ENCODE measurements at regions not wholly inside any gene's neighbourhood (a gene's known extent, or its start where the extent isn't known, plus 50 kb on each side); places are given as distances from the start of the nearest gene placed in this dataset.

- no peak for TF ChIP-seq CEBPZ (IDR thresholded peaks at IDR 0.05; ENCODE audit: low read depth, low read length)
- no peak for TF ChIP-seq RBBP5 (conservative IDR thresholded peaks at IDR 0.05)
- TF ChIP-seq REST (IDR thresholded peaks at IDR 0.05; ENCODE audit: low read depth, low read length), result no peak
- no peak for TF ChIP-seq SUZ12 (IDR thresholded peaks at IDR 0.05; ENCODE audit: unreplicated experiment)
- TF ChIP-seq KAT2A (conservative IDR thresholded peaks at IDR 0.05; ENCODE audit: control insufficient read depth, low read depth, low read length), result no peak
Measured at GRCh38 chr1:163701783-163702374, 380.1 kb downstream of the NUF2 start (continued).

- SMC1A ChIA-PET (ENCODE audit: uncharacterized antibody, unreplicated experiment), result no interaction called here
- Histone ChIP-seq H3K4me2 (ENCODE audit: control insufficient read depth, insufficient read depth) (no peak overlapping the region), H2AFZ (ENCODE audit: control insufficient read depth, low read depth, low read length) (no peak overlapping the region), H3K79me2 (ENCODE audit: control insufficient read depth, insufficient read depth, low read length) (no peaks in the 10 kb centered on the region), H3K4me3 (no peak overlapping the region), H3K4me1 (ENCODE audit: control insufficient read depth, insufficient read depth, low read length) (no peaks in the 10 kb centered on the region), H4K20me1 (ENCODE audit: control insufficient read depth, insufficient read depth) (no peaks in the 10 kb centered on the region), H3K27me3 (replicated peaks in 1 of 2; ENCODE audit: control insufficient read depth in 2 of 2, insufficient read depth in 2 of 2, low read length in 1 of 2) (no peaks in the 10 kb centered on the region), H3K9ac (ENCODE audit: control insufficient read depth, insufficient read depth, low read length) (no peak overlapping the region), H3K9me3 (replicated peaks; ENCODE audit: control insufficient read depth, insufficient read depth, low read length) (no peaks in the 10 kb centered on the region), H3K36me3 (ENCODE audit: control insufficient read depth in 2 of 2, insufficient read depth in 2 of 2, low read length in 1 of 2) (no peaks in the 10 kb centered on the region), H3K27ac (ENCODE audit: control insufficient read depth, insufficient read depth) (no peak overlapping the region)
- DNase-seq (ENCODE audit: low read depth, low spot score) (no peak), FAIRE-seq (no peak), ATAC-seq (no peak)
- CTCF ChIA-PET, result no interaction called here
- POLR2A ChIA-PET, result no interaction called here
- TF ChIP-seq PML (IDR thresholded peaks at IDR 0.05; ENCODE audit: low read length) (no peak), MEF2B (IDR thresholded peaks at IDR 0.05; ENCODE audit: partially characterized antibody, poor library complexity, severe bottlenecking) (no peak), SMC3 (IDR thresholded peaks at IDR 0.05; ENCODE audit: borderline replicate concordance, low read length) (no peak), TCF3 (IDR thresholded peaks at IDR 0.05; ENCODE audit: borderline replicate concordance, insufficient read depth, low read depth, low read length) (no peak), SRF (IDR thresholded peaks at IDR 0.05; ENCODE audit: low read depth in 2 of 2, low read length in 2 of 2) (no peak), ASH2L (IDR thresholded peaks at IDR 0.05; ENCODE audit: borderline replicate concordance, low read depth) (no peak)
- no TSS peak for BruUV-seq (replicated peaks)
- intact Hi-C loops (cut with micrococcal nuclease; ENCODE audit: unreplicated experiment) (loop anchor here (2.0 kb wide), 1 partner anchor 293 kb away; no protein-coding TSS in a partner anchor), in situ Hi-C loops (cut with MboI) (no loop called here)
- 60% methylated on average over 1 of the region's 1 CpG for WGBS (ENCODE audit: insufficient coverage, insufficient replicate concordance, low lambda C conversion rate, missing lambda C conversion rate)
- RAD21 ChIA-PET (ENCODE audit: unreplicated experiment), result no interaction called here
Measured at GRCh38 chr1:163703794-163704193, 382.0 kb downstream of the NUF2 start.
